ENCODE measurements at regions not wholly inside any gene's neighbourhood (a gene's known extent, or its start where the extent isn't known, plus 50 kb on each side); places are given as distances from the start of the nearest gene placed in this dataset.

- in situ Hi-C loops (cut with MboI; ENCODE audit: low sequenced_read_pairs, unreplicated experiment): no loop called here
- TF ChIP-seq CTCF (IDR thresholded peaks at IDR 0.05; ENCODE audit: borderline replicate concordance, control extremely low read depth, extremely low read depth, insufficient read depth, missing control alignments): no peak
- DNase-seq (ENCODE audit: low spot score): no peak
Measured at GRCh38 chr3:29080967-29081366, 199.9 kb upstream of the RBMS3 start.

GRCh38 chr3:29083081-29083480 lies 197.8 kb upstream of the RBMS3 start:
- no peak for TF ChIP-seq CTCF (IDR thresholded peaks at IDR 0.05; ENCODE audit: borderline replicate concordance, control extremely low read depth, extremely low read depth, insufficient read depth, missing control alignments)
- DNase-seq (ENCODE audit: low spot score): no peak
- in situ Hi-C loops (cut with MboI; ENCODE audit: low sequenced_read_pairs, unreplicated experiment): no loop called here

- DNase-seq (ENCODE audit: low spot score): no peak
- no peak for TF ChIP-seq CTCF (IDR thresholded peaks at IDR 0.05; ENCODE audit: borderline replicate concordance, control extremely low read depth, extremely low read depth, insufficient read depth, missing control alignments)
- in situ Hi-C loops (cut with MboI; ENCODE audit: low sequenced_read_pairs, unreplicated experiment): no loop called here
Measured at GRCh38 chr3:29083676-29084075, 197.2 kb upstream of the RBMS3 start.

GRCh38 chr3:29088579-29088978 lies 192.3 kb upstream of the RBMS3 start:
- no peak for DNase-seq (ENCODE audit: low spot score)
- in situ Hi-C loops (cut with MboI; ENCODE audit: low sequenced_read_pairs, unreplicated experiment): no loop called here
- no peak for TF ChIP-seq CTCF (IDR thresholded peaks at IDR 0.05; ENCODE audit: borderline replicate concordance, control extremely low read depth, extremely low read depth, insufficient read depth, missing control alignments)

- DNase-seq (ENCODE audit: low spot score): no peak
- in situ Hi-C loops (cut with MboI; ENCODE audit: low sequenced_read_pairs, unreplicated experiment): no loop called here
- no peak for TF ChIP-seq CTCF (IDR thresholded peaks at IDR 0.05; ENCODE audit: borderline replicate concordance, control extremely low read depth, extremely low read depth, insufficient read depth, missing control alignments)
Measured at GRCh38 chr3:29090912-29091597, 189.8 kb upstream of the RBMS3 start.

- in situ Hi-C loops (cut with MboI; ENCODE audit: low sequenced_read_pairs, unreplicated experiment): no loop called here
Measured at GRCh38 chr3:29091599-29092189, 189.2 kb upstream of the RBMS3 start.

More at GRCh38 chr3:29091599-29092189, 189.2 kb upstream of the RBMS3 start:
- no peak for DNase-seq (ENCODE audit: low spot score)
- TF ChIP-seq CTCF (IDR thresholded peaks at IDR 0.05; ENCODE audit: borderline replicate concordance, control extremely low read depth, extremely low read depth, insufficient read depth, missing control alignments): no peak
